ENCODE measurements at regions not wholly inside any gene's neighbourhood (a gene's known extent, or its start where the extent isn't known, plus 50 kb on each side); places are given as distances from the start of the nearest gene placed in this dataset.

- Mint-ChIP-seq H3K27ac (no peak overlapping the region), H3K9me3 (peaks cover 3 to 59% (median 10%) of the 10 kb centered on the region in 6 donors), H3K27me3 (ENCODE audit: low read depth in 3 of 3) (no peaks in the 10 kb centered on the region), H3K4me3 (no peak overlapping the region), H3K36me3 (no peaks in the 10 kb centered on the region), H3K4me1 (no peaks in the 10 kb centered on the region)
- no peak for DNase-seq
These were observed 449.1 kb downstream of the GPATCH2 start for GRCh38 chr1:217181756-217182155.

GRCh38 chr1:217181176-217181746, 449.6 kb downstream of the GPATCH2 start:
- Mint-ChIP-seq H3K27me3 (ENCODE audit: low read depth in 3 of 3) (no peaks in the 10 kb centered on the region), H3K36me3 (no peaks in the 10 kb centered on the region), H3K27ac (no peak overlapping the region), H3K4me1 (no peaks in the 10 kb centered on the region), H3K4me3 (no peak overlapping the region), H3K9me3 (peaks cover 5 to 60% (median 10%) of the 10 kb centered on the region in 6 donors)
- no peak for DNase-seq

GRCh38 chr1:217180443-217180842, 450.4 kb downstream of the GPATCH2 start:
- Mint-ChIP-seq H3K9me3 (peaks cover 7 to 61% (median 9%) of the 10 kb centered on the region in 6 donors), H3K27me3 (ENCODE audit: low read depth in 3 of 3) (no peaks in the 10 kb centered on the region), H3K4me3 (no peak overlapping the region), H3K36me3 (no peaks in the 10 kb centered on the region), H3K4me1 (no peaks in the 10 kb centered on the region), H3K27ac (no peak overlapping the region)
- DNase-seq, result no peak

DNA sequence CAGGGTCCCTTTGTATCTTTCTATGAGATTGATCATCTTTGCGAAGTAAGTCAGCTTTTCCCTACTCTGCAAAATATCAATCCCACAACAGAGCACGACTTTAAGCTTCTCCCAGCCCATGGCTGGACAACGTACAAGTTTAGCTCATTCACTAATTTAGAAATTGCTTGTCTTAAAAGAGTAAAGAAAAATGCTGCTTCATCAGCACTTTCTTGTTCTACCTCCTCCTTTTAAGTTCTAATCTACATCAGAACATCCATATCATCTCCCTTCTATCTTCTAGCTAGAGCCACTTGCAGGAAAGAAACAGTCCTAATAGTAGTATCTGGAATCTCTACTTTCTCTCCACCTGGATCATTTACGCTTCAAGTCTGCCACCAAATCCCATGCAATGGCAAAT, 441.2 kb upstream of the ESRRG start:
- Mint-ChIP-seq H3K4me3 (no peak overlapping the region), H3K27ac (no peak overlapping the region), H3K27me3 (ENCODE audit: low read depth in 3 of 3) (peaks cover 0 to 2% (median 0%) of the 10 kb centered on the region in 3 donors), H3K36me3 (no peaks in the 10 kb centered on the region), H3K4me1 (no peaks in the 10 kb centered on the region), H3K9me3 (peaks cover 0 to 28% (median 4%) of the 10 kb centered on the region in 6 donors)
- DNase-seq, result no peak

GRCh38 chr1:217153361-217153760, 430.1 kb upstream of the ESRRG start:
- no peaks in the 10 kb centered on the region for H3K36me3 Mint-ChIP-seq
- H3K27ac Mint-ChIP-seq, result no peak overlapping the region
- H3K4me3 Mint-ChIP-seq, result no peak overlapping the region
- H3K4me1 Mint-ChIP-seq, result no peaks in the 10 kb centered on the region
- peaks cover 0 to 2% (median 0%) of the 10 kb centered on the region in 3 donors for H3K27me3 Mint-ChIP-seq (ENCODE audit: low read depth in 3 of 3)
- DNase-seq, result no peak
- peaks cover 0 to 16% (median 10%) of the 10 kb centered on the region in 6 donors for H3K9me3 Mint-ChIP-seq

DNA sequence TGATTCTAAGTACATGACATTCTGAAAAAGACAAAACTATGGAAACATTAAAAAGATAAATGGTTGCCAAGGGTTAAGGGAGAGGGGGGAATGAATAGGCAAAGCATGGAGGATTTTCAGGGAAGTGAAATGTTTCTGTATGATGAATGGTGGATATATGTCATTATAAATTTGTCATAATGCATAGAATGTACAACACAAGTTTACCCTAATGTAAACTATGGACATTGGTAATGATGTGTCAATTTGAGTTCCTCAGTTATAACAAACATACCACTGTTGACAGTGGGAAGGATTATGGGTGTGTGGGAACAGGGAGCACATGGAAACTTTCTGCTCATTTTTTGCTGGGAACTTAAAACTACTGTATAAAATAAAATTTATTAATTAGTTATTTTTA, 427.1 kb upstream of the ESRRG start:
- DNase-seq, result no peak
- no peaks in the 10 kb centered on the region for H3K27me3 Mint-ChIP-seq (ENCODE audit: low read depth in 3 of 3)
- H3K4me1 Mint-ChIP-seq, result no peaks in the 10 kb centered on the region
- no peak overlapping the region for H3K4me3 Mint-ChIP-seq
- no peaks in the 10 kb centered on the region for H3K36me3 Mint-ChIP-seq
- no peak overlapping the region for H3K27ac Mint-ChIP-seq
- H3K9me3 Mint-ChIP-seq, result peaks cover 4 to 22% (median 8%) of the 10 kb centered on the region in 6 donors

DNA sequence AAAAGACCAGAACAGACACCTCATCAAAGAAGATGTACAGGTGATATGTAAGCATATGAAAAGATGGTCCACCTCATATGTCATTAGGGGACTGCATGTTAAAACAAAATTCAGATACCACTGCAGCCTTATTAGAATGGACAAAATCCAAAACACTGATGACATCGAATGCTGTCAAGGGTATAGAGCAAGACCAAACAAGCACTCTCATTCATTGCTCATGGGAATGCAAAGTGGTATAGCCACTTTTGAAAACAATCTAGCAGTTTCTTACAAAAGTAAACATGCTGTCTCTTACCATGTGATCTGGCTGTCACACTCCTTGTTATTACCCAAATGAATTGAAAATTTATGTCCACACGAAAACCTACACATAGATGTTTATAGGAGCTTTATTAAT, 426.6 kb upstream of the ESRRG start:
- Mint-ChIP-seq H3K27me3 (ENCODE audit: low read depth in 3 of 3) (no peaks in the 10 kb centered on the region), H3K9me3 (peaks cover 6 to 27% (median 9%) of the 10 kb centered on the region in 6 donors), H3K27ac (no peak overlapping the region), H3K4me3 (no peak overlapping the region), H3K36me3 (no peaks in the 10 kb centered on the region), H3K4me1 (no peaks in the 10 kb centered on the region)
- no peak for DNase-seq

GRCh38 chr1:217141711-217142110, 418.5 kb upstream of the ESRRG start:
- Mint-ChIP-seq H3K4me1 (no peaks in the 10 kb centered on the region), H3K27me3 (ENCODE audit: low read depth in 3 of 3) (peaks cover 20 to 29% (median 23%) of the 10 kb centered on the region in 3 donors)

DNA sequence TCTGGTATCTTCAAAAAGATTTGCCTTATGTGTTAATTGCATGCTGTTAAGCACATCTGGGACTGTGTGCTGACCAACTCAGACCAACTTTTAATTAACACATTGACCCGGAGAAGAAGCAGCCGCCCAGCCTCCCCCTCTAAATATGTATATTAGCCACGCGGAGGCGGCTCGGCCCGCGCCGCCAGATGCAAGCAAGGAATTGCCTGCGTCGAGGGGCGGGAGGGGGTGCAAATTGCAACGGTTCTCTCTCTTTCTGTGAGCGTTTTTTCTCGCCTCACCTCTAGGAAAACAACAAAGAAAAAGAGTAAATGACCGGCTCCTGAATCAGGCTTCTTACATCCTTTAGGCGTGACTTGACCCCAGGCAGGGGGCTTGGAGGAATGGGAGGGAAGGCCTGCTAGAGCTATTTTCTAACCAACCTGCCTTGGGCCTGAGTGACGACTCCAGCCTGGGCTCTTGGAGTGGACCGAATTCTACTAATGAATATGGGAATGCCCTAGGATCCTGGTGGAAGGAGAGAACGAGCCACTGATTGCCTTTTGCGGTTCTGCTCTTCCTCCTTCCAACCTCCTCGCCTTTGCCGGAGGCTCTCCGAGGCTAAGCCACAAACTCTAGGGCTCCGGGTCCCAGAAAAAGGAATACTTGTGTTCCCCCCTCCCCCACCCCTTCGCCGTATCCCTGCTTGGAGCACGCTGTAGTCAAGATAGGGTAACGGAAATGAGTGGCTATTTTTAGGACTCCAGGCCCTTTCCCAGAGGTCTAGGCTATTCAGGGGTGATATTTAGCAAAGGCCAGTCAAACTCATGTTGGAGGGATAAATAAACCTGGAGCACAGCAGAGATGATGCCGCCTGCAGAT, 417.0 kb upstream of the ESRRG start:
- peaks cover 0 to 7% (median 7%) of the 10 kb centered on the region in 3 donors for H3K36me3 Mint-ChIP-seq
- H3K4me3 Mint-ChIP-seq, result no peak overlapping the region
- peaks cover 24 to 34% (median 24%) of the 10 kb centered on the region in 3 donors for H3K27me3 Mint-ChIP-seq (ENCODE audit: low read depth in 3 of 3)
- DNase-seq, result no peak
- no peak overlapping the region for H3K27ac Mint-ChIP-seq
- no peaks in the 10 kb centered on the region for H3K4me1 Mint-ChIP-seq
- peaks cover 13 to 66% (median 25%) of the 10 kb centered on the region in 6 donors for H3K9me3 Mint-ChIP-seq

More at GRCh38 chr1:217141711-217142110, 418.5 kb upstream of the ESRRG start:
- Mint-ChIP-seq H3K9me3 (peaks cover 14 to 57% (median 23%) of the 10 kb centered on the region in 6 donors), H3K36me3 (peaks cover 0 to 7% (median 7%) of the 10 kb centered on the region in 3 donors), H3K27ac (no peak overlapping the region), H3K4me3 (no peak overlapping the region)
- DNase-seq, result no peak

GRCh38 chr1:217139513-217139912, 416.3 kb upstream of the ESRRG start:
- Mint-ChIP-seq H3K4me3 (no peak overlapping the region), H3K27ac (no peak overlapping the region), H3K36me3 (peaks cover 0 to 7% (median 7%) of the 10 kb centered on the region in 3 donors), H3K4me1 (no peaks in the 10 kb centered on the region), H3K9me3 (peaks cover 17 to 62% (median 25%) of the 10 kb centered on the region in 6 donors), H3K27me3 (ENCODE audit: low read depth in 3 of 3) (peaks cover 27 to 39% (median 30%) of the 10 kb centered on the region in 3 donors)
- DNase-seq, result no peak

DNA sequence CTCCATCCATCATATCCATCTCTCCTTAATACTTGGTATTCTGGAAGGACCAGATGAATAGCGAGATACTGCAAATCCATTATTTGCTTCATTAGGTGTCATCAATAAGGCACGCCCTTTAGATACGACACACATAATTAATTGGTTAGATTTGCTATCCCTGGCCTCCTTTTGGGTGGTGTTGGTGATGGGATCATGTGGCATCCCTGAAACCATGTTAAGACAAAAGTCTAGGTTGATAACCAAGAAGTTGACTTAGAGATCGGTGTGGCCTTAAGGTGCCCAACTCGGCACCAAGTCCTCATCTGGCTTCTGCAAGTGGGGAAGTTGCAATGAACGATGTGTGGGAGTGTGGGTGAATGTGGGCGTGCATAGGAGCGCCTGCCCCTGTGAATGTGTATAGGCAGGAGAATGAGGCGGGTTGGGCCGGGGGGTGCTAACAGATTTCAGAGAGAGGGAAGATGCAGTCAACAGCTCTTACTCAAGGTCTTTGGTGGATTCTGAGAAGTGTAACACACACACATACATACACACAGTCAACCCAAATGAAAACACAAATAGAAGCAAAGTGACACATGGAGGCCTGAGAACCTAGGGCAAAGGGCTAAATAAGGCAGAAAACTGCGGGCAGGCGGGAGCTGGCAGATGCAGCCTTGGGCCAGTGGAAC, 415.7 kb upstream of the ESRRG start:
- peaks cover 15 to 56% (median 27%) of the 10 kb centered on the region in 6 donors for H3K9me3 Mint-ChIP-seq
- no peak overlapping the region for H3K27ac Mint-ChIP-seq
- no peaks in the 10 kb centered on the region for H3K4me1 Mint-ChIP-seq
- DNase-seq, result no peak
- peaks cover 0 to 7% (median 7%) of the 10 kb centered on the region in 3 donors for H3K36me3 Mint-ChIP-seq
- peaks cover 27 to 39% (median 30%) of the 10 kb centered on the region in 3 donors for H3K27me3 Mint-ChIP-seq (ENCODE audit: low read depth in 3 of 3)
- no peak overlapping the region for H3K4me3 Mint-ChIP-seq

- no peaks in the 10 kb centered on the region for H3K4me1 Mint-ChIP-seq
- peaks cover 0 to 9% (median 7%) of the 10 kb centered on the region in 3 donors for H3K36me3 Mint-ChIP-seq
- no peak for DNase-seq
- H3K27me3 Mint-ChIP-seq (ENCODE audit: low read depth in 3 of 3), result peaks cover 30 to 42% (median 31%) of the 10 kb centered on the region in 3 donors
- H3K9me3 Mint-ChIP-seq, result peaks cover 15 to 55% (median 30%) of the 10 kb centered on the region in 6 donors
- no peak overlapping the region for H3K4me3 Mint-ChIP-seq
- no peak overlapping the region for H3K27ac Mint-ChIP-seq
These were observed 415.0 kb upstream of the ESRRG start for GRCh38 chr1:217138173-217138765.

GRCh38 chr1:217137210-217137881, 414.1 kb upstream of the ESRRG start:
- no peak overlapping the region for H3K4me3 Mint-ChIP-seq
- peaks cover 30 to 42% (median 34%) of the 10 kb centered on the region in 3 donors for H3K27me3 Mint-ChIP-seq (ENCODE audit: low read depth in 3 of 3)
- H3K4me1 Mint-ChIP-seq, result no peaks in the 10 kb centered on the region
- peaks cover 0 to 9% (median 7%) of the 10 kb centered on the region in 3 donors for H3K36me3 Mint-ChIP-seq
- peaks cover 15 to 58% (median 31%) of the 10 kb centered on the region in 6 donors for H3K9me3 Mint-ChIP-seq
- DNase-seq, result no peak
- H3K27ac Mint-ChIP-seq, result no peak overlapping the region
